Choroid plexus epithelial cell (primary cell): ENCODE measurements at regions not wholly inside any gene's neighbourhood (a gene's known extent, or its start where the extent isn't known, plus 50 kb on each side); places are given as distances from the start of the nearest gene placed in this dataset.
A peak's percentile ranks its signal among the peaks of the same experiment; 100 is the strongest.

ENCODE experiments used
- DNase-seq: peaks from one replicate; pipeline ENCODE4 v3.0.0-alpha.2; 2010; ENCODE audit warnings: low read depth
- H3K4me3 ChIP-seq: 2 replicates; pipeline ENCODE4 v1.5.1; 2011; ENCODE audit warnings: low read depth, mild to moderate bottlenecking, control low read depth, low read length, moderate library complexity
- CTCF ChIP-seq: conservative IDR thresholded peaks from 2 replicates; pipeline ENCODE4 v1.5.1; 2011; ENCODE audit warnings: low read depth, mild to moderate bottlenecking, control low read depth, inconsistent platforms, low read length, moderate library complexity

GRCh38 chr3:154749514-154749913 is 319.5 kb upstream of the GPR149 start:
- no peak overlapping the region for H3K4me3 ChIP-seq
- DNase-seq, result no peak
- TF ChIP-seq CTCF, result no peak

GRCh38 chr3:154745929-154746328 is 315.9 kb upstream of the GPR149 start:
- no peak overlapping the region for H3K4me3 ChIP-seq
- TF ChIP-seq CTCF, result no peak
- DNase-seq, result no peak

GRCh38 chr3:154745122-154745521 is 315.1 kb upstream of the GPR149 start:
- DNase-seq, result no peak
- H3K4me3 ChIP-seq, result no peak overlapping the region
- TF ChIP-seq CTCF, result no peak

GRCh38 chr3:154743418-154743817 is 313.4 kb upstream of the GPR149 start:
- DNase-seq, result no peak
- H3K4me3 ChIP-seq, result no peak overlapping the region
- no peak for TF ChIP-seq CTCF

- no peak overlapping the region for H3K4me3 ChIP-seq
- no peak for TF ChIP-seq CTCF
- DNase-seq, result no peak
Observed at GRCh38 chr3:154734468-154734867, 304.5 kb upstream of the GPR149 start.

- peak; percentile 2 for DNase-seq
- no peak overlapping the region for H3K4me3 ChIP-seq
- TF ChIP-seq CTCF, result no peak
Observed at GRCh38 chr3:154730186-154730585, 300.2 kb upstream of the GPR149 start.

GRCh38 chr3:154729741-154730140 is 299.8 kb upstream of the GPR149 start:
- DNase-seq, result no peak
- no peak overlapping the region for H3K4me3 ChIP-seq
- TF ChIP-seq CTCF, result no peak
